WTC11 (cell line): ENCODE measurements at regions not wholly inside any gene's neighbourhood (a gene's known extent, or its start where the extent isn't known, plus 50 kb on each side); places are given as distances from the start of the nearest gene placed in this dataset.

Source experiments
- ETV6 ChIP-seq: sonication (generic); formaldehyde crosslinking; IDR thresholded peaks from 2 replicates; pipeline ENCODE4 v1.8.1; 2022; ENCODE audit warnings: mild to moderate bottlenecking, missing genetic modification reagents
- FOXP1 ChIP-seq: sonication (generic); formaldehyde crosslinking; IDR thresholded peaks from 2 replicates; pipeline ENCODE4 v1.8.0; 2022; ENCODE audit warnings: missing genetic modification reagents, mild to moderate bottlenecking, moderate library complexity, borderline replicate concordance
- KAT7 ChIP-seq: sonication (generic); formaldehyde crosslinking; IDR thresholded peaks from 2 replicates; pipeline ENCODE4 v1.8.1; 2023; ENCODE audit warnings: missing genetic modification reagents, mild to moderate bottlenecking, borderline replicate concordance
- RORB ChIP-seq: fragments of 250-450 bp; sonication (Bioruptor Pico); IDR thresholded peaks from 2 replicates; pipeline ENCODE4 v1.9.0; 2021; ENCODE audit warnings: mild to moderate bottlenecking
- ZNF219 ChIP-seq: sonication (generic); formaldehyde crosslinking; IDR thresholded peaks from 2 replicates; pipeline ENCODE4 v1.8.0; 2023; ENCODE audit warnings: missing genetic modification reagents, mild to moderate bottlenecking, borderline replicate concordance
- ZNF416 ChIP-seq: fragments of 250-450 bp; sonication (Bioruptor Pico); IDR thresholded peaks from 2 replicates; pipeline ENCODE4 v1.9.0; 2021; ENCODE audit warnings: mild to moderate bottlenecking, inconsistent platforms
- TF ChIP-seq, protein P1 (sequence below): sonication (generic); formaldehyde crosslinking; IDR thresholded peaks from 2 replicates; pipeline ENCODE4 v1.8.0; 2023; ENCODE audit warnings: missing genetic modification reagents
- TF ChIP-seq, protein P2 (sequence below): fragments of 200-600 bp; IDR thresholded peaks from 2 replicates; pipeline ENCODE4 v1.8.0; 2022; ENCODE audit warnings: antibody characterized with exemption

DNA sequence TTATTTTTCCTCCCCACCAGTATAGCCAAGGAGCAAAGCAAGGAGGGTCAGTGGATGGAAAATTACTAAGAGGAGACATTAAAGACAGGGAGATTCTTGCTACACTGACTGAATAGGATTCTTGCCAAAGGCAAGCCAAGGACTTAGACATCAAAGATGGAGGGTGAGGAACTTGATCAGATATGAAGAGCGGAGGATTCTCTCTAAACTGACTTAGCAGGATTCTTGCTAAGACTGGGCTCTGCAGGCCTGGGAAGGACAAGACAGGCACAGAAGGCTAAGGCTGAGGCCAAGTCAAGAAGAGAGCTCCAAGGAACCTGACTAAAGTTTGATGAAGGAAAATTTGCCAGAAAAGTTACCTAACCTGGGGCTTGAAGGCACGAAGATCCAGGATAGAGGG, 143.9 kb upstream of the RMP24 start:
- TF ChIP-seq, protein P1, sequence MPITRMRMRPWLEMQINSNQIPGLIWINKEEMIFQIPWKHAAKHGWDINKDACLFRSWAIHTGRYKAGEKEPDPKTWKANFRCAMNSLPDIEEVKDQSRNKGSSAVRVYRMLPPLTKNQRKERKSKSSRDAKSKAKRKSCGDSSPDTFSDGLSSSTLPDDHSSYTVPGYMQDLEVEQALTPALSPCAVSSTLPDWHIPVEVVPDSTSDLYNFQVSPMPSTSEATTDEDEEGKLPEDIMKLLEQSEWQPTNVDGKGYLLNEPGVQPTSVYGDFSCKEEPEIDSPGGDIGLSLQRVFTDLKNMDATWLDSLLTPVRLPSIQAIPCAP (CRISPR knock-in tag): no peak
- TF ChIP-seq ETV6 (CRISPR knock-in tag): no peak
- no peak for TF ChIP-seq FOXP1 (CRISPR knock-in tag)
- no peak for TF ChIP-seq ZNF219 (CRISPR knock-in tag)
- TF ChIP-seq, protein P2, sequence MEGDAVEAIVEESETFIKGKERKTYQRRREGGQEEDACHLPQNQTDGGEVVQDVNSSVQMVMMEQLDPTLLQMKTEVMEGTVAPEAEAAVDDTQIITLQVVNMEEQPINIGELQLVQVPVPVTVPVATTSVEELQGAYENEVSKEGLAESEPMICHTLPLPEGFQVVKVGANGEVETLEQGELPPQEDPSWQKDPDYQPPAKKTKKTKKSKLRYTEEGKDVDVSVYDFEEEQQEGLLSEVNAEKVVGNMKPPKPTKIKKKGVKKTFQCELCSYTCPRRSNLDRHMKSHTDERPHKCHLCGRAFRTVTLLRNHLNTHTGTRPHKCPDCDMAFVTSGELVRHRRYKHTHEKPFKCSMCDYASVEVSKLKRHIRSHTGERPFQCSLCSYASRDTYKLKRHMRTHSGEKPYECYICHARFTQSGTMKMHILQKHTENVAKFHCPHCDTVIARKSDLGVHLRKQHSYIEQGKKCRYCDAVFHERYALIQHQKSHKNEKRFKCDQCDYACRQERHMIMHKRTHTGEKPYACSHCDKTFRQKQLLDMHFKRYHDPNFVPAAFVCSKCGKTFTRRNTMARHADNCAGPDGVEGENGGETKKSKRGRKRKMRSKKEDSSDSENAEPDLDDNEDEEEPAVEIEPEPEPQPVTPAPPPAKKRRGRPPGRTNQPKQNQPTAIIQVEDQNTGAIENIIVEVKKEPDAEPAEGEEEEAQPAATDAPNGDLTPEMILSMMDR: no peak
- TF ChIP-seq ZNF416: no peak
- no peak for TF ChIP-seq RORB
- TF ChIP-seq KAT7: no peak
